ENCODE measurements at regions not wholly inside any gene's neighbourhood (a gene's known extent, or its start where the extent isn't known, plus 50 kb on each side); places are given as distances from the start of the nearest gene placed in this dataset.
"Not testable (repeated sequence)": the region's sequence is repeated elsewhere in the genome, so short reads cannot be mapped to it uniquely, and the experiment has no call there.

DNA sequence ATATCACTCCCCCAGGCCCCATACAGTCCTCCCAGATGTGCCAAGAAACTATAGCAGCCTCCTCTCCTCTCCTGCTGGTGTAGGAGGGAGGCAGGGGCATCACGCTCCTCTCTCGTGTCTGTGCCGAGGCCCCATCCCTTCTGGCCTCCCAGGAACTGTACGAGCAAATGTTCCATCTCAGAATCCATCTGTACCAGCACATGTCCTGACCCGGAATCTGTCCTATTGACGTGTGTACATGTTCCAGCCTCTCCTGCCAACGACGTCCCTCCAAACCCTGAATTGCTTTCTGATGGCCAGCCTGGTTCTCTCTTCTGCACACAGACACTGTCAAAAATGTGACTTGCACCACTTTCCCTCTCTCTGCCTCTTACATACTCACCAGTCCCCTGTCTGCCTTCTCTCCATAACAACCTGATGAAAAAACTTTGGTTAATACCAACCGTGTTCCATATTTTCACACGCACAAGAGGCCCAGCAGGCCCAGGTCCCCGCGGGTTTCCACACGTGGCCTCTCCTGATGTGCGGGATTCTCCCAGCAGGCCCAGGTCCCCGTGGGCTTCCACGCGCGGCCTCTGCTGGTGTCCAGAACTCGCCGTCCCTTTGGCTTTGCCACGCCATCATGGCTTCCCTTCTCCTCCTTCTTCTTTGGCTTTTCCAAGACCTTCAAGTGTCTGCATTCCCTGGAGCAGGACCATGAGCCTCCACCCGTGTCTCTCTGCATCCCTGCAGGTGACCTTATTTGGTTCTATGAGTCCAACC lies 125.2 kb upstream of the THBS2 start:
- DNase-seq (ENCODE audit: low read depth) = no peak

DNA sequence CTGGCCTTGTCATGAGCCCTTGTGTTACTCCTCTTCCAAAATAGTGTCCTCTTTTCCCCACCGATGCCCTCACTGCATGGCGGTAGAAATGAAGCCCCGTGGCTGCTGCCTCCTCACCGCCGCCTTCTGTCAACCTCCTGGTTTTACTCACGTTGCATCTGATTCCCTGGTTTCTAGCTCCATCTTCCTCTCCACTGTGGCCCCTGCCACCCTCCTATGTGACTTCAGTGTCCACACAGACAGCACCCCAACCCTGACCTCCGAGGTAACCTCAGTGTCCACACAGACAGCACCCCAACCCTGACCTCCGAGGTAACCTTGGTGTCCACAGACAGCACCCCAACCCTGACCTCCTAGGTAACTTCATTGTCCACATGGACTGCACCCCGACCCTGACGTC lies 122.8 kb upstream of the THBS2 start:
- DNase-seq (ENCODE audit: low read depth) = no peak

DNA sequence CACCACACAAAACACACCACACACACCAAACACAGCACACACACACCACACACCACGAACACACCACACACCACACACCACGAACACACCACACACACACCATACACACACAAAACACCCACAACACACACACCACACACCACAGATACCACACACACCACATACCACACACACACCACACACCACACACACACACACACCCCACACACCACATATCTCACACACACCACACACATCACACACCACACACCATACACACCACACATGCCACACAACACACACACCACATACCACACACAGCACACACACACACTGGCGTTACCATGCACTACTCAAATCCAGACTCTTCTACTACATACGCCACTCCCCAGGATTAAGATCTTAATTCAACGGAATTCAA lies 118.9 kb upstream of the THBS2 start:
- no peak for DNase-seq (ENCODE audit: low read depth)

DNA sequence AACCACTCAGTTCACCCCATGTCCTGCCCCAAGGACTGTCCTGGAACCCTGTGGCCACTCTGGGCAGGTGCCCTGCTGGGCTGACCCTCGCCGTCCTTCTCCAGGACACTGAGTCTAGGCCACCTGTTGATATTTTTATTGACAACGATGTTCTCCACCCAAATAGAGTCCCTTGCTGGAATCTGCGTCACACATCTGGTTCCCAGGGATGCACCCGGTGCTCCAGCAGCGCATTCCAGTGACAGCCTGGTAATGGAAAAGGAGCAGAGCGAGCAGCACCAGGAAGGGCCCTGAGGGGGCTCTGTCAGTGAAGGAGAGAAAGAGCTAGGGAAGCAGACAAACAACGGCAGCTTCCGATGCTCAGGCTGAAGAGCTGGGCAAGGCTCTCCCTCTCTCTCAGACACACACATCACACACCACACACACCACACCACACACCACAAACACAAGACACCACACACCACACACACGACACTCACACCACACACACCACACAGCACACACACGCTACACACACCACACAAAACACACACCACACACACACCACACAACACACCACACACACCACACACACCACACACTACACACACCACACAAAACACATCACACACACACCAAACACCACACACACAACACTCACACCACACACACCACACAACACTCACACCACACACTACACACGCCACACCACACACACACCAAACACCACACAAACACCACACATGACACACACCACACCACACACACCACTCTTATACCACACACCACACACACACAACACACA lies 117.9 kb upstream of the THBS2 start:
- no peak for DNase-seq (ENCODE audit: low read depth)

DNA sequence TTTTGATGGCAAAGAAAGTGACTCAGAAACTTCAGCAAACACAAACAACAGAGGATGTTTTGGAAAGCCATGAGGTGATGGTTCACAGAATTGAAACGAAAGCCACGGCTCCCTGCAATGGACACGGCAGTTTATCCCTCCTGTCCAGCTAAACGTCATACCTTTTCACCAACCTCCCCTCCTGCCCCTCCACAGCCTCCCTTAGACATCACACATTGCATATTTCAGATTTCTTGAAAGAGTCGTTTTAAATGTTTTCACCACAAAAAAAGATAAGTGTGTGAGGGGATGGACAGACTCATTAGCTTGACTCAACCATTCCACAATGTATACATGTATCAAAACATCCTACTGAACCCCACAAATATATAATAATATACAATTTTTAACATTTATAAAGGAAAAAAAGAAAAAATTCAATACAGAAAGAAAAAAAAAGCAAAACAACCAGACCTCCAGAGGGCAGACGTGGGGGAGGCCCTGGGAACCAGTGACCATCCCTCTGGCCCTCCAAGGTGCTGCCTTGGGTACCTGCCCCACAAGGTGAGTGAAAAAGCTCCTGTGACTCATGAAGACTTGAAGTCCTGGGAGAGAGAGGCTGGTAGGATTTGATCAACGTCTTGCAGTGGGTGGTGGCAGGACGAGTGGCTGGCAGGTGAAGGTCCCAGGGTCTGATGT lies 117.2 kb upstream of the THBS2 start:
- no peak for DNase-seq (ENCODE audit: low read depth)

DNA sequence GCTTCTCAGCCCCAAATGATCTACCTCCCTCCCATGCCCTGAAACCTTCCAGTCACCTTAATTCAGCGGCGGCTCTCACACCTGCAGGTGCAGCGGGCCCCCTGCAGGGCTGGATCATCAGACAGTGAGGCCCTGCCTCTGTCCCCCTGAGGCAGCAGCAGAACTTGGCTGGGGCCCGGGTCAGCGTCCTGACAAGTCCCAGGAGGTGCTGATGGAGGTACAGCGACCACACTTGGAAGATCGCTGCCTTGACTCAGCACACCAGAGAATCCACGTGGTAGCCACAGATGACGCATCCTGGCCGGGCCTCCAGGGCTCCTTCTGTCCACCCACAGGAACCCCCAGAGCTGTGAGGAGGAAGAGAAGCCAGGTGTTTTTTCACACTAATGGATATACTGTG lies 116.4 kb upstream of the THBS2 start:
- no peak for DNase-seq (ENCODE audit: low read depth)

DNA sequence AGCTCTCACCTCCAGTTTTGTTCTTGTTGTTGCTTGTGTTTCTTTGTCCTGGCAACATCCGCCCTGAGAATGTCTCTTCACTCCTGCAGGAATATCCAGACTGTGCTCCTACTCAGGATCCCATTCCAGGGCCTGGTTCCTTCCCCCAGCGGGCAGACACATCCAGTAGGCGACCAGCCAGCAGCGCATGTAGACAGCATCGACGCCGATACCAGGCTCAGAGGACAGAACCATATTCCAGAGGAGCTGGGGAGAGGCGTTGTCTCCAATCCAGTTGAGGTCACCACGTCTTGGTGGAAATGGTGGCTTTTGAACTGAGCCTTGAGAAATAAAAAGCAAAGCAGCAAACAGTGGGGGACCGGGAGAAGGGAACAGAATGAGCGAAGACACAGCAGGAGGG lies 114.6 kb upstream of the THBS2 start:
- no peak for DNase-seq (ENCODE audit: low read depth)

DNA sequence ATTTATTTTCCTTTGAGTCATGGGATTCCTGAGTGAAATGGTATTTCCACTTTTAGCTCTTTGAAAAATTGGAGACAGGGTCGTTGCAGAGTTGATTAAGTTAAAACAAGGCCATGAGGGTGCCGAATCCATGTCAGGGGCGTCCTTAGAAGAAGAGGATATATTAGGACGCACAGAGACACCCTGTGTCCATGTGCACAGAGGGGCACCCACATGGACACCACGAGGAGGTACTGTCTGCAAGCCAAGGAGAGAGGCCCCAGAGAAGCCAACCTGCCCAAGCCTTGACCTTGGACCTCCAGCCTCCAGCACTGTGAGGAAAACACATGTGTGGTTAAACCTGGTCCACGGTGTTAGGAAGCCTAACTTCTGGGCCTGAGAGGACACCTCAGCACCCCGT lies 113.9 kb upstream of the THBS2 start:
- no peak for DNase-seq (ENCODE audit: low read depth)

DNA sequence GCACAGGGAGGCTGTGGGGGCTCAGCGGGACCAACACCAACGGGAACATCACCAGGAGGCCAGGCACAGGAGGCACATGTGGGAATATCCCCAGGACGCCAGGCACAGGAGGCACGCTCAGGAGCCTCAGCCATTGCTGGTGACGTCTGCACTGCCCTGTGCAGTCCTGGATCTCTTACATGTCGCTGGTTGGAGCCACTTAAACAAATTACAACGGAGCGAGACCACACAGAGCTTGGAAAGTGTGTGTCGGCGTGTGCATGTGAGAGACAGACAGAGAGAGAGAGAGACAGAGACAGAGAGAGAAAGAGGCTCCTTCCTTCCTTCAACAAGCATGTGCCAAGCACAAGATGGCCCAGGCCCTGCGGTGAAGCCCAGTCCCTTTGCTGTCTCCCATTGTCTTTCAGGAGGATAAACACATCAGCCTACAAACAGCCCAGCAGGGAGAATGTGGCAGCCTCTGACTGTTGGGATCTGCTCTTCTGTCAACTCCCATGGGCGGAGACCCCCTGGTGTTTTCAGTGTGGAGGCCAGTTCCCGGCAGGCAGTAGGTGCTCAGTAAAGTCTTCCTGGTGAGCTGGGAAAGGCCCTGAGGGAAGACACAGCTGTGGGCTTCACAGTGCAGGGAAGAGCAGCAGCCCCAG lies 112.7 kb upstream of the THBS2 start:
- no peak for DNase-seq (ENCODE audit: low read depth)

DNA sequence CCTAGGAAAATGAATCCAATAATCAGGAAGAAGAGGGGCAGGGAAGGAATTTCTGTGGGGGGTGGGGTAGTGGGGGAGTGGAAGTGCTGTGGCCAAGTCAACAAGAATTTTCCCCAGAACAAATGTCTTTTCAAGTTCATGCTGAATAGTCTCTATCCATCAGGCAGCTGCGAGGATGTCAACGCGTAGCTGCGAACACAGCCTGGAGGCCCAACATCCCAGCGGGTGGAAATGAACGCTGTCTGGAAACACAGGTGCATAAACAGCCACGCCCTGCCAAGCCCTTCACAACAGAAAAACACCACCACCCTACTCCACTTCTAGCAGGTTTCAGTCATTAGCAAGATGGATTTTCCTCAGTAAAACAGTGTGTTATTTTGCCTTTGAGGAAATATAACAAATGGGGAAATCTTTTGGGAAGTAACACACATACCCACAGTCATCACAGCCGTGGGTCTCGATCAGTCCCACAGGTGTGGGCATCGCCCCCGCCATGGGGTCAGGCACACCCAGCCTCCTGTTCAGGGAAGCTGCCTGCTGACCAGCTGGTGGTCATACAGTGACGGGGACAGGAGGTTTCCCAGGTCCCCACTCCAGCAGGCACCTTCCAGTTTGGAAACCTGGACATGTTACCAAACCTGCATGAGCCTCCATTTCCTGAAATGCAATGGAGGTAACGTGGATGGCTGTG lies 112.1 kb upstream of the THBS2 start:
- DNase-seq (ENCODE audit: low read depth) = no peak

DNA sequence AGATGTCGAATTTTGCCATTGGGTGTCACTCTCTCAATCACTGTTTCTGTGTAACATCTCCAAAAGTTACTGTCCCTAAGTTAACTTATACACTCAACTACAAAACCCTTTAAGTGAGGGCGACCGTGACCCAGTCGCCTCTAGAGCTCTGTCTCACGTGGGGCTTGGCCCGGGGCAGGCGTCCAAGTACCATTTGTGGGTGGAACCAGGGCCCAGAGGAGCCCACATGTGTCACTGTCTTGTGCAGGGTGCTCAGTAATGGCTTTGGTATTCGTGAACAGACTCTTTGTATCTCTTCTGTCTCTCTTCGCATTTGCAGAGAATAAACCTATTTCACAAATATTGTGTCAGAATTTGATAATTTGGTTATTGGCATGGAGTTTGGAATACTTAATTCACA lies 109.9 kb upstream of the THBS2 start:
- no peak for DNase-seq (ENCODE audit: low read depth)

DNA sequence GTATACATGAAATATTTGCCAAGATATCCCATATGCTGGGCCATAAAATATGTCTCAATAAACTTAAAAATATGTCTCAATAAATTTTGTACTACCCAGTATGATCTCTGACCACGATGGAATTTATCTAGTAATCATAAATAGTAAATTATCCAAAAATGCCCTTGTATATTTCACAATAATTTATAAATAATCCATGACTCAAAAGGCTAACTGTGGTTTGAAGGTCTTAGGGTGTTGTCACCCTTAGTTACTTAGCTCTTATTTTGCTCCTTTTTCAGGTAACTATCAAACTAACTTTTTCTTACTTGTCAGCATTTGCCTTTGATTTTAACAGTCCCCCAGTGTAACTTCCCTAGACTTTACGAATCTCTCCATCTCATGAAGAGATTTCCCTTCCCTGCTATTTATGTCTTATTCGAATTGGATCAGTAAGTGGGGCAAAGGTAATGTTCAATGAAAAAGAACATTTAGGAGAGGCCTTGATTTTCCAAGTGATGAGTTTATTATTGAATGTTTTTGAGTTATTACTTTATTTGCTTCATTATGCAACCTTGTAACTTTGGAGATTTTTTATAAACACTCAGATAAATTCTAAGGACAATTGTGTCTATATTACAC lies 109.0 kb upstream of the THBS2 start:
- DNase-seq (ENCODE audit: low read depth) = no peak

DNA sequence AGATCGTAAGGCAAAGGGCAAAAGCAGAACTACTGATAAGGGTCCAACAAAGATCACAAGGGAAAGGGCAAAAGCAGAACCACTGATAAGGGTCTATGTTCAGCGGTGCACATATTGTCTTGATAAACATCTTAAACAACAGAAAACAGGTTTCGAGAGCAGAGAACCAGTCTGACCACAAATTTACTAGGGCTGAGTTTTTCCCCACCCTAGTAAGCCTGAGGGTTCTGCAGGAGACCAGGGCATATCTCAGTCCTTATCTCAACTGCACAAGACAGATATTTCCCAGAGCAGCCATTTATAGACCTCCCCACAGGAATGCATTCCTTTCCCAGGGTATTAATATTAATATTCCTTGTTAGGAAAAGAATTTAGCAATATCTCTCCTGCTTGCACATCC lies 101.4 kb upstream of the THBS2 start:
- not testable (repeated sequence) for DNase-seq (ENCODE audit: low read depth)

DNA sequence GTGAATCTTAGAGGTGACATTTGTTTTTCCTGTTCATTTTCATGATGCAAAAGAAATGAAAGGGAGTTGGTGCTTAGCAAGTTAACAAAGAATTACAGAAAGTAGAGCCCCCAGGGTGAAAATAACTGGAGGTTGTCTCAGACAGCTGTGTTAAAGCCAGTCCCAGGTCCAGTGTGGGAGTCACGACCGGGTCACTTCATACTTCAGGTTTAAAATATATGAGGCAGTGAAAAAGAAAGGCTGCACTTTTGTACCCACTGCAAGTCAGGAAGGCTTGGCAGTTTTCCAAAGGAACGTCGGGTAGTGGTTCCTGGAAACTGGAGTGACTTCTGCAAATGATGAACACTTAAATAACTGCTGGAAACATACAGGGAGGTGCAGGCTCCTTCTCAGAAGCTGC lies 91.5 kb upstream of the THBS2 start:
- DNase-seq (ENCODE audit: low read depth) = peak; percentile 40

DNA sequence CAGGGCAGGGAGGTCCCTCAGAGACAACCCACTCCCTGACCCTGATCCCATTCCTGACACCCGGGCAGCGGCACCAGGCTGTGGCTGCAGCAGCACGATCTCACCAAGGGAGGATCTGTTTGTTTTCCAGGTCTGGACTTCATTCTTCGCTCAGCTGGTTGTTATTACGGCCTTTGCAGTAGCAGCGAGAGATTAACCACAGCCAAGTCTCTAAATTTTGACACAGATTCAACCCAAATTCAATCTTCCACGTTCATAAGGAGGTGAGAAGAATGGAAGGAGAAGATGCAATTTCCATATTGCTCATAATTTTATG lies 91.1 kb upstream of the THBS2 start:
- DNase-seq (ENCODE audit: low read depth) = peak; percentile 85

DNA sequence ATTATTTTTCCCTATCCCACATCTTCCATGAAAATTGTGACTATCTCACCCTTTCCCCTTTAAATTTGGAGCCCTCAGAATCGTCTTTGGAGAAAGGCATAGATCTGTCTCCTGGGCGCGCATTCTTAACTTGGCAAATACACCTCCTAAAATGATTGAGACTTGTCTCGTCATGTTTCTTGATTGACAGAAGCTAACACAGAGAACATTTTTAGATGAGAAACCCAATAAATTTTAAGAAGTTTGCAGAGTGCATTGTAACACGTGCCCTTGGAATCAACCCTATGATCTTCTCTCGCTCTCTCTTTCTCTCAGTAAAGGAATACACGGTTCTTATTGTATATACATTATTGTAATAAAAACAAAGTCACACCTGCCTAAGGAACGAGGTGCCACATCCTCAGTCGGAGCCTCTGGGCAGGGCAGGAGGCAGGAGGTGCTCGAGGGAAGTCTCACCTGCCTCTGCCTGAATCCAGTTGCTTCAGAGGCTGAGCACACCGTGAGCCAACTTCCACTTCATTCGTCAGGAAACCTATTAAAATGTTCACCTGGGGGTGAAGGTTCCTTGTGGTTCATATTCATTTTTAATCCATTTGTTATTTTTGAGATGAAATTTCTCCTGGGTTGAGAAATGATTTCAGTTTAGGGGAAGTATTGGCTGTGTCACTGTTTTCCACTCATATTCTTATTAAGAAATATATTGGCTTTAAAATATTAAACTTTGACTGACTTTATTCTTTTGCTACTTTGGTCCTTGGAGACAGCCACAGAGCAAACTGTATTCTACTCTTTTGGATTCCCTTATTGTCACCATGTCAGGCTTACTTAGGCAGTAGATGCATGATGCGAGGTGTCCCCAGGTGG lies 90.5 kb upstream of the THBS2 start:
- DNase-seq (ENCODE audit: low read depth) = peak; percentile 36

DNA sequence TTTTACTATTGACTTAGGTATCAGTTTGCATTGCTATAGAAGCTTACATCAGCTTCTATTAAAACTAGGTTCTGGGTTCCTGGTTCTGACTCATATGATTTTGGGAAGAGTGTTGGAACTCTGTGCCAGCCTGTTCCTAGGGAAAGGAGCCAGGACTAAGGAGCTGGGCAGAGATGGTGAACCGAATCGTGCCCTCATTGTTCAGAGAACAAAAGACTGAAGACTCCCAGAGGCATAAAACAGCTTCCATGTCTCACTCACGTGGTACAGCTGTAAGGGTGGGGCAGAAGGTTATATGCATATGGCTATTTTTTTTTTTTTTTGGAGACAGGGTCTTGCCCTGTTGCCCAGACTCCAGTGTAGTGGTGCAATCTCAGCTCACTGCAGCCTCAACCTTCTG lies 89.1 kb upstream of the THBS2 start:
- DNase-seq (ENCODE audit: low read depth) = no peak

DNA sequence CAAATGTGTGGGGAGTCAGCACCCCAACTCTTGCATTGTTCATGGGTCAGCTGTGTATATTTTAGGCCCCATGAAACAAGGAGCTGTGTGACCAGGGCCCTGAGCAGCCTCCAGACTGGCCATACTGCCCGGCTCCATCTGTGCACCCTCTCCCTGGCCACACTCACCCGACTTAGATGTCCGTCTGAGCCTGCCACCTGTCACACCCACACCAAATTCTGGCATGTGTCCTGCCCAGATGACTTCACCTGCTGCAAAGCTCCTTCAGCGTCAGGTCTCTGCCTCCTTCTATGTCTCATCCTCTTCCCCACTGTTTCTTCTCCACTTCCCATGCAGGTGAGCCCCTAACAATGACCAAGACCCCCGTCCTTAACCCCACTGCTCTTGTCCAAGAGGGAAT lies 88.1 kb upstream of the THBS2 start:
- DNase-seq (ENCODE audit: low read depth) = no peak

DNA sequence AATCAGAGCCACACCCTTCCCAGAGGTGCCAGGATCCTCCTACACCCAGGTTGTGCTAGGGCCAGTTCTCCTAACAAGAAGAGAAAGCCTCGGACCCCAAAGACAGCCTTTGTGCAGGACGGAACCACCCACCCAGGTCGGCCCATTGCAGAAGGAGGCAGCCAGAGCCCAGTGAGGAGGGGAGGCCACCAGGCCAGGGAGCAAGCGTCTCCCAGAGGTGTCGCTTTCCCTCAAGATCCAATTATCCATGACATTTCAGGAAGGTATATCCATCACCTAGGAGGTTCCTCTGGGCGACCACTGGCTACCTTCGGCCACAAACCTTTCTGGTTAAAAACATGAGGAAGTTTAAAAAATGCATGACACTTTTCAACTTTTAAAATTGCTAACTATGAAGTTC lies 87.4 kb upstream of the THBS2 start:
- DNase-seq (ENCODE audit: low read depth) = no peak

DNA sequence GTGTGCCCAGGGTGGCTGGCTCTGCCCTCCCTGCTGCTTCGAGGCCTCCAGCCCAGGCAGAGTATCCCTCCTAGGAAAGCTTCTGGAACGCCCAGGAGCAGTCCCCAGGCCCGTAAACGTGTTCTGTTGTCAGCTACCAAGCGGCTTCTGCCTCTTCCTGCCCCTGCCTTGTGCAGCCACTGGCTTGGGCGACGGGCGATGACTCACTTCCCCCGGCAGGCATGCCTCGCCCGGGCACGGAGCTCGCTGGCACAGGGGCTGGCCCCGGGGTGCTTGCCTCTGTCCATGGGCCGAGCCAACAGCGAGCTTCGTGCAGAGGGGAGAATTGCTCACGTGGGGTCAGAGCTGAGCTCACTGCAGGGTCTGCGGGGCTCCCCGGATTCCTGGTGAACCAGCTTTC lies 86.7 kb upstream of the THBS2 start:
- DNase-seq (ENCODE audit: low read depth) = no peak

Data from forelimb muscle (tissue), 1 donor.